HG02981 (cell line): ENCODE measurements at regions not wholly inside any gene's neighbourhood (a gene's known extent, or its start where the extent isn't known, plus 50 kb on each side); places are given as distances from the start of the nearest gene placed in this dataset.

Source experiments
- ATAC-seq: cut with Tn5 transposase; IDR thresholded peaks from one replicate; pipeline ENCODE4 v1.9.1; 2021; ENCODE audit warnings: mild to moderate bottlenecking, moderate library complexity; ENCODE audit not compliant: unreplicated experiment

GRCh38 chr3:178434206-178434805 is 101.9 kb upstream of the KCNMB2 start:
- no peak for ATAC-seq

GRCh38 chr3:178435575-178435974 is 100.7 kb upstream of the KCNMB2 start:
- ATAC-seq = no peak

GRCh38 chr3:178436773-178437172 is 99.5 kb upstream of the KCNMB2 start:
- peak; percentile 52 for ATAC-seq

GRCh38 chr3:178437236-178437635 is 99.0 kb upstream of the KCNMB2 start:
- ATAC-seq = no peak

GRCh38 chr3:178439504-178439903 is 96.7 kb upstream of the KCNMB2 start:
- no peak for ATAC-seq

- ATAC-seq = no peak
Observed at GRCh38 chr3:178440043-178440442, 96.2 kb upstream of the KCNMB2 start.

GRCh38 chr3:178443634-178444033 is 92.6 kb upstream of the KCNMB2 start:
- ATAC-seq = no peak

GRCh38 chr3:178445139-178445538 is 91.1 kb upstream of the KCNMB2 start:
- ATAC-seq = no peak

GRCh38 chr3:178446059-178446458 is 90.2 kb upstream of the KCNMB2 start:
- ATAC-seq = no peak

- no peak for ATAC-seq
Observed at GRCh38 chr3:178450476-178450875, 85.8 kb upstream of the KCNMB2 start.

GRCh38 chr3:178451799-178452198 is 84.4 kb upstream of the KCNMB2 start:
- ATAC-seq = no peak

GRCh38 chr3:178454726-178455125 is 81.5 kb upstream of the KCNMB2 start:
- ATAC-seq = no peak

GRCh38 chr3:178455226-178455625 is 81.0 kb upstream of the KCNMB2 start:
- ATAC-seq = no peak

- ATAC-seq = no peak
Observed at GRCh38 chr3:178455946-178456345, 80.3 kb upstream of the KCNMB2 start.

- no peak for ATAC-seq
Observed at GRCh38 chr3:178456621-178457285, 79.5 kb upstream of the KCNMB2 start.

- no peak for ATAC-seq
Observed at GRCh38 chr3:178457511-178457910, 78.7 kb upstream of the KCNMB2 start.

GRCh38 chr3:178458313-178459037 is 77.8 kb upstream of the KCNMB2 start:
- no peak for ATAC-seq

GRCh38 chr3:178459038-178459410 is 77.2 kb upstream of the KCNMB2 start:
- ATAC-seq = no peak

- ATAC-seq = no peak
Observed at GRCh38 chr3:178465260-178466180, 70.7 kb upstream of the KCNMB2 start.

- ATAC-seq = no peak
Observed at GRCh38 chr3:178472941-178473340, 63.3 kb upstream of the KCNMB2 start.

GRCh38 chr3:178474526-178474925 is 61.7 kb upstream of the KCNMB2 start:
- ATAC-seq = no peak
